ENCODE measurements at regions not wholly inside any gene's neighbourhood (a gene's known extent, or its start where the extent isn't known, plus 50 kb on each side); places are given as distances from the start of the nearest gene placed in this dataset.
A peak's percentile ranks its signal among the peaks of the same experiment; 100 is the strongest.
"Not testable (repeated sequence)": the region's sequence is repeated elsewhere in the genome, so short reads cannot be mapped to it uniquely, and the experiment has no call there.

DNA sequence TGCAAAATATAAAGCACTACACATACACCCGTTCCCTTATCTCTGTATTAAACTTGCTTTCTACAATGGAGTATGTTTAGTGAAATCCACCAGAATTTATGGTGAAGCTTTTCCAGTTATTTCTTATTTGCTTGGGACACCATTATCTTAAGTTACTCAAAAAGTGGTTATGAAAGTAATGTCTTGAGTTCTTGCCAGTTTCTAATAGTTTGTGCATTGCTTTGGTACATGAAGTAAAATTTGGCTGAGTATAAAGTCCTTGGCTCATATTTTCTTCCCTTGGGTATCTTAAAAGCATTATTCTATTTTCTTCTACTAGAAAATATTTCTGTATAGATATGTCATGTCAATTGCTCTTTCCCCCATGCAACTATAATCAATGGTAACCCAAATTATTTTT lies 85.2 kb downstream of the POLR1F start:
- no peak for DNase-seq (ENCODE audit: low spot score)

DNA sequence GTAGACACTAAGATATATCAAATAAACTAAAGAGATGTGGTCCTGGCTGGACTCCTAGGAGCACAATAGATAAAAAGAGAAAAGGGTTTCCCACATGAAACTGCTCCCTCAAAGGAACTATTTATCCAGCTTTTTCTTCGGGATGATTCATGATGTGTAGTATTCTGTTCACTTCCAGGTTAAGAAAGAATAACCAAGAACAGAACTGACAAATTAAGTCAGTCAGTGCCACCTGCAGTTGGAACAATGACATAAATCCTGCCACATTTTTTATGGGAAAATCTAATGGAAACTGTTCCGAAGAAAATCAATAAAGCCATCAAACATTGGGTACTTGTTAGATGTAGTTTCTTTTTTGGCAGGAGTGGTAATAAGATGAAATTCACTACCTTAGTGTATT lies 87.1 kb downstream of the POLR1F start:
- no peak for DNase-seq (ENCODE audit: low spot score)

DNA sequence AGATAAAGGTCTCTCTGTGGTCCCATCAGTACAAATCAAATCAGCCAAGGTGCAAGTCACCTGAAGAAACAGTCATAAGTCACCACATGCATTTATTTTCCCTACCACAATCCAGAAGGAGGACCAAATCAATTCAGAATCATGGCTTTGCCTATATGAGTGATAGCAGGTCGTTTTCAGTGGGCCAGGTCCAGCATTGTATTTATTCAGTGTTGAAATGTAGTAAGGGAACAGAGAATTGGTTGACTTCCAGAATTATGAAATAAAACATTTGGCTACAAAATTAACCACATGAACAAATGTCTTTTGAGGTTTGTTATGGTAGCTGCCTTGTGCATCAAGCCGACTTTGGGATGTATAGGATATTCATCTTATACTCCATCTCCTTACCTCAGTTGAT lies 88.4 kb downstream of the POLR1F start:
- DNase-seq (ENCODE audit: low spot score), result no peak

DNA sequence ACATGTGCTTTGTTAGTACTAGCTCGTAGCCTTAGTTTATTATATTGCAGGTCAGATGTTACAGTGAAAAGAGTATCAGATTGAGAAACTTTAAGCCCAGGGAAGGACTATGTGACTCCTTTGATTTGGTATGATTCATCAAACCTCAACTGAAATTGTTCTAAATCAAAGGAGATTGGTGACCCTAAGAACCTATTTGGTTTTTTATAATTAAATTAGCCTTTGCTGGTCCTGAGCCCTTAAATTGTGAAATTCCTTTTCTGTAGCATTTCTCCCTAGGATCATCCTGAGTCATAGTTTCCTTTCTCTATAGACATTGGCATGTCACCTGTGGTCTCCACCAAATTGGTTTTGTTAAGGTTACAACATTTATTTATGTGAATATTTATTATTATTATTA lies 89.7 kb downstream of the POLR1F start:
- DNase-seq (ENCODE audit: low spot score), result no peak

DNA sequence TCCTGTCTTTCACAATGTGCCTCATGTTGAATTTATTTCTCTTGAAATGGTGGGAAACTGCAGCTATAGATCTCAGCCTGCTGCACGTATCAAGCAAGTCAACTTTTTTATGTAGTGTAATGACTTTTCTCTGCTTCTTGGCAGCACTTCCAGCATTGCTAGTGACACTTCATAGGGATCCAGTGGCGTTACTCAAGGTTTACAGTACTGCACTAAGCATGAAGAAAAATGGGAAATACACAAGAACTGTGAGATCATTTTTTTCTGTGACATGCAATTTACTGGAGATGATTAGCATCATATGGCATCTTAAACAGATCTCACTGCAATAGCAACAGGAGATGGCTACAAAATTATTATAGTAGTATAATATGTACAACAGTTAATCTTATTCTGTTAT lies 90.9 kb downstream of the POLR1F start:
- DNase-seq (ENCODE audit: low spot score), result no peak

DNA sequence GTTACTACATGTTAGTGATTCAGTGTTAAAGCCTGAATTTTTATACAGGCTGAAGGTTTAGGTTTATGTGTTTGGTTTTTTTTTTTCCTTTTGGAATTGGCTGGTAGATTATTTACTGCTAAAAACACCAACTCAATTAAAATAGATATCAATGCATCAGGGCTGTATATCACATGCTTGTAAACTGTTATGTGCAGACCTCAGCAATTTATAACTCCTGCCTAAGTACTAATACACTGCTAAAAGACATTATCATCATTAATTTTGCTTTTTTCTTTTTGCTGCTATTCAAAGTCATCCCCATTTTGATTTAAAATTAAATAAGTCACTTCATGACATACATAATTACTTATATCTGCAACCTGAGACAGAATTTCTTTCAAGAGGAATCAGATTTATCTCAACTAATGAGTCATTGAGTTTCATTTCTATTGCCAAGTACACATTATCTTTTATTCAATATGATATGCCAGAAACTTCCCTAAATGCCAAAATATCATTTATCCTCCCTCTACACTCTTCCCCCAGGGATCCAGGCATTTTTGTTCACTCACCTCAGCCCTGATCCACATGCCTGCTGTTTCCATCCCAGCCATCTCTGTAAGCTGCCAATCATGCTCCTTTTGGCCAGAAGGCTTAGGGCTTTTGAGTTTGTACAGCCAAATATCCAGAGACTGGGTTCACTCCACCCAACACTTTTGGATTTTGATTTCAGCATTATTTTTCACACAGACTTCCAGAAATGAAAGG lies 98.5 kb downstream of the POLR1F start:
- no peak for DNase-seq (ENCODE audit: low spot score)

DNA sequence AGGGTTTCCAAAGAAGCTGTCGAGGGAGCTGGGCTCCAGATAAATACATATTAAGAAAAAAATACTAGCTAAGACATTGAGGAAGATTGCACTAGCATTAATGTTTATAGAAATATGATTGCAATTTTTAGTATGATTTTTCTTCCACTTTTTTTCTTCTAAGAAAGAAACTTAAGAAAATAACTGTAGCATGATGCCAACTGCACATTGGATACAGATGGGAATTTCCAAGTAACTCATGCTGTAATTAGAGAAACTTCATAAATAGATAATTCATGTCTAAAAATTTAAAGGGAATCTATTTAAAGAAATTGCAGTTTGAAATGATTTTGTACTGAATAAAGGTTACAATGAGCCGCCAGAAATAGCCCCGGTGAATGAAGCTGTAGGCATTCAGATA lies 119.4 kb downstream of the POLR1F start:
- DNase-seq (ENCODE audit: low spot score), result no peak

DNA sequence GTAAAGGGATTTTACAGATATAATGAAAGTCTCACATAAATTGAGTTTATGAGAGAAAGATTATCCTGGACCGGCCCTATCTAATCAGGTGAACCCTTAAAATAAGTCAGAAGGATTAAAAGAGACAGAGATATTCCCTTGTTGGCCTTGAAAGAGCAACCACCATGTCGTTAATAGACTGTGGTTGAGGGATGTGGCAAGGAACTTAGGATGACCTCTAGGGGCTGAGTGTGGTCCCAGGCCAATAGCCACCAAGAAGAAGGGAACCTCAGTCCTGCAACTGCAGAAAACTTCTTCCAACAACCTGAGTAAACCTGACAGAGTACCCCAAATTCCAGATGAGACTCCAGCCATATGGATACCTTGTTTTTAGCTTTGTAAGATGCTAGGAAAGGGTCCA lies 121.5 kb downstream of the POLR1F start:
- no peak for DNase-seq (ENCODE audit: low spot score)

DNA sequence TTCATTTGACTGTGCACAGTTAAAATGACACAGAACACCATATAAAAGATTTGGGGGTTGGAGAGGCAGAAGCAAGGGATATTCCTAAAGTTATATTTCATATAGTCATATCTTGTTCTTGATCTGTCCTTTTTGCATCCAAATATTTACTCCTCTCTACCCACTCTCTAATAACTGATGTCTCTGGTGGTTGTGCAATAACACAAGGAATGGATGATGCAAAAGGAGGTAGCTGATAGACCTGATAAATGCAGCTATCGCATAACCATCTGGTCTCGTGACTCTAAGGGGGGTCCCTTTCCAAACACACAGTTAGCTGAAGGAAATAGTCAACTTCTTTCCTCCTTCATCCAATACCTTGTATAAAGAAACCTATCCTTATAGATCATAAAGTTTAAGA lies 123.1 kb downstream of the POLR1F start:
- DNase-seq (ENCODE audit: low spot score), result no peak

DNA sequence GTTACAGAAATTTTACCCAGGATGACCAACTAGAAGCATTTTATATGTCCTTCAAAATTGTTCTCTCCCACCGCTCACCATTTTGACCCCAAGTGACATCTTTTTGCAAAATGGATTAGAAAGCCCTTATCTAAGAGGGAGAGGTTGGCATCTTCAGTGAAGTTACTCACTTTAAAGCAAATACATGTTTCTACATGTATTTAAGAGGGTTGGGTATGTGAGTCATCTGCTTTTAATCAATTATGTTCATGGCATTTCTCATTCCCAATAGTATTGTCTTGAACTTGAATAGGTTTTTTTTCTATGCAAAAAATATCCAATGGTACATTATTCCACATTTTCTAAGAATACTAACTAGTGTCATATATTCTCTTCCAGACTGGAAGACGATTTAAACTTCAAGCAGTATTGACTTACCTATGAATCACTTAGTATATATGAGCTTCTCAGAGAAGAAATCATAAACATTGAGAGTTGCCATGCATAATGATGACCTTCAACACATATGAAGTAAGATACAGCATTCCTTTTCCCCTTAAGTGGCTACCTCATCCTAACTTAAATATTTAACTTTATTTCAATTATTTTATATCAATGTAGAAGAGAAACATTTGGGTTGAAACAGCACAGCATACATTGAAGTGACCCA lies 132.8 kb downstream of the POLR1F start:
- no peak for DNase-seq (ENCODE audit: low spot score)

DNA sequence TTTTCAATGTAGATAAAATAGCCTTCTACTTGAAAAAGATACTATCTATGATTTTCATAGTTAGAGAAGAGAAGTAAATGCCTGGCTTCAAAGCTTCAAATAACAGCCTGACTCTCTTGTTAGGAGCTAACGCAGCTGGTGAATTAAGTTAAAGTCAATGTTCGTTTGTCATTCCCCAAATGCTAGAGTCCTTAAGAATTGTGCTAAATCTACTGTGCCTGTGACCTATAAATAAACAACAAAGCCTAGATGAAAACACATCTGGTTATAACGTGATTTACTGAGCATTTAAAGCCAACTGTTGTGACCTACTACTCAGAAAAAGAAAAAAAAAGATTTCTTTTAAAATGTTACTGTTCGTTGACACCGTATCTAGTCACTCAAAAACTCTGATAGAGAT lies 134.7 kb downstream of the POLR1F start:
- no peak for DNase-seq (ENCODE audit: low spot score)

DNA sequence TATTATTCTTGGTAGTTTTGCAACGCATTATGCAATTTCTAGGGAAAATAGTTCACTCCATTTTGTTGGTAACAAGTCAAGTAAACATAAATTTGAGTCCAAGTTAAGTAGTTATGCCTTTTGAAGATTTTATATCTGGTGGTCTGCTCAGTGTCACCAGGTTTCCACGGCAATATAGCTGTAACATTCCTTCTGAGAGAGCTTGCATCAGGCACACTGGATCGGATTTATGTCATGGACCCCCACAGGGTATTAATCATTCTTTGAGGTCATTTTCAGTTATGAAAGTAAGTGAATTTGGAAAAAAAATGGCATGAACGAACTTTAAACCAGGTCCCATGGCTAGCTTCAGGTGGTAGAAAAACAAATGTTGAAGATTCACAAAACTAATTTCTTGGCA lies 136.3 kb downstream of the POLR1F start:
- DNase-seq (ENCODE audit: low spot score), result no peak

DNA sequence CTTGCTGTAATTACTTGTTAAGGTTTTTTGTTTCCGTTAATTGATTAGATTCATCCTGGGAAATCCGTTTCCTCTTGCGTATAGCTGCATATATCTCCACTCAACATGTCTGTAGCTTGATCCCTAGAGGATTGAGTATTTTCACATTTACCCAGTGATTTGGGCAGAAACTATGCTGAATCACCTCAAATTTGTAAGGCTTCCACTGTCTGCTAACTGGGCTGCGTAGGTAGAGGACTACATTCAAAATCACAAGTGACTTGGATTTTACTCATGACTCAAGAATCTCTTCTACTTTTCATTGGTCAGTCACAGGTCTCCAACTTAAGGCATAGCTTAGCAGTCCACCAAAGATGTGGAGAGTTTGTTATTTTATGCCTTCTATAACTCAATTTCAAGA lies 141.8 kb downstream of the POLR1F start:
- DNase-seq (ENCODE audit: low spot score), result no peak

DNA sequence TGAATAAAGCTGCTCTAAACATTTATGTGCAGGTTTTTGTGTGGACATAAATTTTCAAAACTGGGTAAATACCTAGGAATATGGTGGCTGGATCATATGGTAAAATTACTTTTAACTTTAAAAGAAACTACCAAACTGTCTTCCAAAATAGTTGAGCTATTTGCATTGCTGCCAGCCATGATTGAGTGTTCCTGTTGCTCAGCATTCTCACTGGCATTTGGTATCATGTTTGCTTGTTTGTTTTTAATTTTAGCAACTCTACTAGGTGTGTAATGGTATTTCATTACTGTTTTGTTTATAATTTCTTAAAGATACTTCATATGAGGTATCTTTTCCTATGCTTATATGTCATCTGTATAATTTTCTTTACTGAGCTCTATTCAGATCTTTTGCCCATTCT lies 143.2 kb downstream of the POLR1F start:
- no peak for DNase-seq (ENCODE audit: low spot score)

DNA sequence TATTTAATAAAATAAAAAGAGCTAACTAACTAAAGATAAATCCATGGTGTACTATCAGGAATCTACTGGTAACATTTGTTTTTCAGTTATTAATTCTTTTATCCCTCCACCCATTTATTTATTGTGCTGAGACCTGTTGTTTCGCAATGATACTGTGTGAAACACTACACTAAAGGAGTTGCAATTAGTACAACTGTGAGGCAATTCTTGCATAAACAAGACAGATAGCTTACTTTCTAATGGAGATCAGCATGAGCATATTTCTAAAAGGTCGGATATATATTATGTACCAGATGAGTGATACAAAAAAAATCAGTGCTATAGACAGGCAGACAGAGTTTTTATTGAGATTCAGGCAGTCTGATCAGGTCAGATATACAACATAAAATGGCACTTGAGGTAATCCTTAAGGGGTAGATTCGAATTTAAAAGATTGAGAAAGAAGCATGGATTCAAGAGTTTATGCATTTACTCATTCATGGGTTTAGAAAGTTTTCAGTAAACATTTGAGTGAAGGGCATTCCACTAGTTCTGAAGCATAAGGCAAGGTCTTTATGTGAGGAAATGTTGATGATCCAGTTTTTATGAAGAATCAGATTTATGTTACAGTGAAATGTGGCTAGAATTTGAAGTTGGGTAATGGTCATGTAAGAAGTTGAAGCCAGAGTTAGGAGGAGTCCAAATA lies 147.6 kb downstream of the POLR1F start:
- DNase-seq (ENCODE audit: low spot score), result no peak

DNA sequence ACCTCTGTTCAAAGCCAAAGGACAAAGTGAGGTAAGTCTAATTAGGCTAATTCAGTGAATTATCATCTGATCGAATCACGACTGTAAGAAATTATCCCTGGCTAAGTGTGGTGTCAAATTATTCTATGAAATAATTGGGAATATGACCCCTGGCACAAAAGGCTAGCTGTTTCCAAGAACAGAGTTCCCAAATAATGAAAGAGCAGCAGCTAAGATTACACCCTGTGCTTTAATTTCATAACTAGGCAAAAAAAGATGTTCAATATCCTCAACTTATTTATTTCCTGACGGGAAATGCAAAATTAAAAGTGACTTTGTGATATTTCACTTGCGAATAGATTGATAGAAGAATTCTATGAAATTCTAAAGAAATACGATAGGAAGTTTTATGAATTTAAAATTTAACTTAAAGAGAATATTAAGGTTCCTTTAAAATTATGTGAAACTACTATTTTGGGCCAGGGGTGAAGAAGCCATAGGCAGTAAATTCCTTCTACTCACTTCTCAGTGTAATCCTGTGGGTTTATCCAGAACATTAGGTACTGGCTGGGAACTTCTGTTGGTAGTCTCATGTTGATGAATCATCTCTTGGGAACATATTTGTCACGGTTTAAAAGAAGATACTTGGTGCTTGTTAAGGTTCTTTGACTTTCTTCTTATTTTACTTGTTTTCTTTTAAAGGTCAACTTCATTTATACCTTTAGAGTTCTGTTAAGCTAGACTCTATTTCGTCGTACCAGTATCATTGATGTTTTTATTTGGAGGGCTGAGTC lies 148.5 kb downstream of the POLR1F start:
- DNase-seq (ENCODE audit: low spot score), result peak; percentile 13

DNA sequence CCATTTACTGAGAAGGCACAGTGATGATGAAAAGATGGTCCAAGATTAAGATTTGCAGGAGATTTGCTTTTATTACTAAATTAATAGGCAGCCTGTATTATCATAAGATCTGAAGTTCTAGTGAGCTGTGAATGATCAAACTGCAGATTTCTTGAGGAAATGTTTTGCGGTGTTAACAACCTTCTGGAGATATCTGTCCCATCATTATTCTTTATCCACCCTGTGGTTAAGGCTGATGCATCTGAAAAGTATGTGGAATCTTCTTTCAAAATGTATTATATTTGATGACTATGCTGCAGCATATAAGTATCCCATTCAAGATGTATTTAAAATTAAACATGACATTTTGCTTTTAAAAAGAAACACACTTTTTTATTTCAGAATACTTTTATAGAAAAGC lies 150.3 kb downstream of the POLR1F start:
- peak; percentile 14 for DNase-seq (ENCODE audit: low spot score)

DNA sequence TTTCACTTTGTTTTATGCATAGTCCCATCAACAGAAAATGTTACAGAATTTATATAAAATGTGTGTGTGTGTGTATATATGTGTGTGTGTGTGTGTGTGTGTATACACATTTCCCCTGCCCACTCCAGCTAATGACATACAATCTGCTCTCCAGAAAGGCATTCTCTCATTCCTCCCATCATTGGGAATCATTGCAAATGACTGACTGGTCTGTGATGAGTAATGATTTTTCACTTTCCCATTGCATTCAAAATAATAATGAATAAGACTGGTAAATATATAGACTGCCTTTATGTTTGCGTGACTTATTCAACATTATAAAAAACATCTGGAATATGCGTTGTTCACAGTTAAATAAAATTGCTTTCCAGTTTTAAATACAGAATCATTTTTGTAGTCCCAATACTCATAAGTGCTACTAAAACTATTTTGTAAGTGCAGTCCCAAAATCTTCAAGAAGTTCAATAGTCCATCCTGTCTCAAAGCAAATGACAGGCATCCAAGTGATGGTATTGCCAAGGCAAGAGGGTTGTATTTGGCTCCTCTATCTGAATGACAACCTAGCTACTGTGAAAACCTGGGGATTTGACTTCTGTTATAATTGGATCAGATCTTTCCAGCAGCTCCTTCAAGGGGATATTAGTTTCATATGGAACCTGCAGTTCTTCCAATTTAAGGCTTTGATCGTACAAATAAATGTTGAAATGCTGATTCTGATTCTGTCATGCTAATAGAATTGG lies 150.9 kb downstream of the POLR1F start:
- no peak for DNase-seq (ENCODE audit: low spot score)

DNA sequence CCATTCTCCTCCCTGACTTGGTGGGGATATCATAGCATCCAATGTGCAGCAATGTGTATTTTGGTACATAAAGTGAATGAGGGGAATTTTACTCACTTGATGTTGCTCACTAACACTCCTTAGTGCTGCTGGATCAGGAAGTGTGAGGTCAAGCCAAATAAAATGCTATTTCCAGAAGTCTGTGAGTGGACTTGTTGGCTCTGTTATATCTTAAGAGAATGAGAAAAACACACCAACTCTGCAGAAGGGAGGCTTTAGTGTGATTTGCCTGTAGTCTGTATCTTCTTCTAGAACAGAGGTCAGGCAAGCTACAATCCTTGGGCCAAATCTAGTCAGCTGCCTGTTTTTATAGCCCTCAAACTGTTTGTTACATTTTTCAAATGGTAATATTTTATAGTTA lies 154.3 kb downstream of the POLR1F start:
- no peak for DNase-seq (ENCODE audit: low spot score)

DNA sequence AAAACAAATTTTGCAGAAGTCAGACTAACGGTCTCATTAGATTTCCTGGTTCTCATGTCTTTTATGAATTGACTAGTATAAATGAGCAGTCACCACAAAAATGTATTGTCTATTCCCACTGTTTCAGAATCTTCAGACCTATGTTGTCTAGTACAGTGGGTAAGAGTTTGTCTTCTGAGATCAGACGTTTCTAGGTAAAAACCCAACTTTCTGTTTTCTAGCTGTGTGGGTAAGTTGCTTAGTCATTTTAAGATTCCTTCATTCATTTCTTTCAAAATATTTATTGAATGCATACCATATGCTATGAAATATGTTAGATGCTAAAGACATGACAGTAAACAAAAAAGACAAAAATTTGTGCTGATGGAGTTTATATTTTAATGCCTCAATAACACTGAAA lies 156.3 kb downstream of the POLR1F start:
- no peak for DNase-seq (ENCODE audit: low spot score)

DNA sequence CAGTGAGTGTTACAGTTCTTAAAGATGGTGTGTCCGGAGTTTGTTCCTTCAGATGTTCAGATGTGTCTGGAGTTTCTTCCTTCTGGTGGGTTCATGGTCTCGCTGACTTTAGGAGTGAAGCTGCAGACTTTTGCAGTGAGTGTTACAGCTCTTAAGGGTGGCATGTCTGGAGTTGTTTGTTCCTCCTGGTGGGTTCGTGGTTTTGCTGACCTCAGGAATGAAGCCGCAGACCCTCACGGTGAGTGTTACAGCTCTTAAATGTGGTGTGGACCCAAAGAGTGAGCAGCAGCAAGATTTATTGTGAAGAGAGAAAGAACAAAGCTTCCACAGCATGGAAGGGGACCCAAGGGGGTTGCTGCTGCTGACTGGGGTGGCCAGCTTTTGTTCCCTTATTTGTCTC lies 159.6 kb downstream of the POLR1F start:
- DNase-seq (ENCODE audit: low spot score), result not testable (repeated sequence)

DNA sequence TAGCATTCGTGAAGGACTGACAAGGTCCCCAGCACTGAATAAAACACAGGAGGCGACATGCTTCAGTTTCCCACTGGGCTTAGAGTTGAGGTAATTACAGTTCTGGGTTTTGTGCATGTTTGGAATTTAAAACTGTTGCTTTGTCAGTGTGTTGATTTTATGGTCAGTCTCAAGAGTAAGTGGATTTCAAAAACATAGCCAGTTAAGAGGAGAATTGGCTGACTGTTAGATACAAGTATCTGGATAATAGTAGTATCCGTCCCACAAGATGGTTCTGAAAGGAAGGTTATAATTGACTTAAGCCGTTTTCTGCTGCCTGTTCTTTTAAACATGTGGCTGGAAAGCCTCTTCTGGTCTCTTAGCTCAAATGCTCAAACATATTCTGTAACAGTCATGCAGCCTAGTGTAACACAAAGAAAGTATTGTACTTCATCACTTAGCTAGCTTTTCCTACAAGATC lies 170.9 kb downstream of the POLR1F start:
- DNase-seq (ENCODE audit: low spot score), result no peak
